Neural progenitor cell (in vitro differentiated cells): ENCODE measurements at regions not wholly inside any gene's neighbourhood (a gene's known extent, or its start where the extent isn't known, plus 50 kb on each side); places are given as distances from the start of the nearest gene placed in this dataset.

Experiments used
- DNase-seq: peaks from one replicate; pipeline ENCODE4 v3.0.0-alpha.2; 2016; ENCODE audit warnings: low spot score
- H2AFZ ChIP-seq: fragments of 200-600 bp; sonication (generic); replicated peaks from 2 replicates; pipeline ENCODE4 v1.6.1; 2016; ENCODE audit warnings: antibody characterized with exemption
- H3F3A ChIP-seq: fragments of 200-600 bp; sonication (generic); 2 replicates; pipeline ENCODE4 v1.6.1; 2016; ENCODE audit warnings: antibody characterized with exemption, low read depth
- H3K27ac ChIP-seq: fragments of 200-600 bp; sonication (generic); 2 replicates; pipeline ENCODE4 v1.5.1; 2016; ENCODE audit warnings: mild to moderate bottlenecking
- H3K27me3 ChIP-seq: fragments of 200-600 bp; sonication (generic); 2 replicates; pipeline ENCODE4 v1.6.1; 2016; ENCODE audit warnings: mild to moderate bottlenecking, moderate library complexity
- H3K36me3 ChIP-seq: fragments of 200-600 bp; sonication (generic); 2 replicates; pipeline ENCODE4 v1.5.1; 2016
- H3K4me1 ChIP-seq: fragments of 200-600 bp; sonication (generic); 2 replicates; pipeline ENCODE4 v1.6.1; 2016; ENCODE audit warnings: mixed run types
- H3K4me2 ChIP-seq: fragments of 200-600 bp; sonication (generic); 2 replicates; pipeline ENCODE4 v1.6.1; 2016
- H3K4me3 ChIP-seq: fragments of 200-600 bp; sonication (generic); 2 replicates; pipeline ENCODE4 v1.5.1; 2016
- H3K79me2 ChIP-seq: fragments of 200-600 bp; sonication (generic); 2 replicates; pipeline ENCODE4 v1.6.1; 2016; ENCODE audit warnings: low read depth
- H3K9ac ChIP-seq: fragments of 200-600 bp; sonication (generic); 2 replicates; pipeline ENCODE4 v1.6.1; 2016
- H3K9me3 ChIP-seq: fragments of 200-600 bp; sonication (generic); 2 replicates; pipeline ENCODE4 v1.5.1; 2016; ENCODE audit warnings: low read depth
- H4K20me1 ChIP-seq: fragments of 200-600 bp; sonication (generic); 2 replicates; pipeline ENCODE4 v1.6.1; 2016; ENCODE audit warnings: low read depth
- H3K27ac Mint-ChIP-seq: 3 replicates; pipeline ENCODE4 v1.8.0; 2021; ENCODE audit warnings: mixed read lengths
- H3K27me3 Mint-ChIP-seq: 2 replicates; pipeline ENCODE4 v1.8.0; 2022; ENCODE audit warnings: low read depth, mild to moderate bottlenecking, inconsistent platforms, moderate library complexity, mixed read lengths; ENCODE audit not compliant: insufficient read depth
- H3K36me3 Mint-ChIP-seq: 3 replicates; pipeline ENCODE4 v1.8.0; 2021; ENCODE audit warnings: mixed read lengths
- H3K4me1 Mint-ChIP-seq: 3 replicates; pipeline ENCODE4 v1.8.0; 2021; ENCODE audit warnings: mixed read lengths
- H3K4me3 Mint-ChIP-seq: 3 replicates; pipeline ENCODE4 v1.8.0; 2021; ENCODE audit warnings: mild to moderate bottlenecking, moderate library complexity, mixed read lengths
- H3K9me3 Mint-ChIP-seq: 3 replicates; pipeline ENCODE4 v1.8.0; 2020; ENCODE audit warnings: mixed read lengths
- EZH2 ChIP-seq: fragments of 200-600 bp; sonication (generic); IDR thresholded peaks from 2 replicates; pipeline ENCODE4 v1.6.1; 2017; ENCODE audit warnings: antibody characterized with exemption, mild to moderate bottlenecking, moderate library complexity
- EZH2phosphoT487 ChIP-seq: fragments of 200-600 bp; sonication (generic); IDR thresholded peaks from 2 replicates; pipeline ENCODE4 v1.6.1; 2017; ENCODE audit warnings: antibody characterized with exemption
- TF ChIP-seq, protein P1 (sequence below): fragments of 200-600 bp; sonication (generic); IDR thresholded peaks from 2 replicates; pipeline ENCODE4 v1.5.1; 2017; ENCODE audit warnings: antibody characterized with exemption, mild to moderate bottlenecking

- Histone ChIP-seq H3K36me3 (no peaks in the 10 kb centered on the region), H3K27me3 (no peaks in the 10 kb centered on the region), H3K4me3 (no peak overlapping the region), H2AFZ (no peak overlapping the region), H3K79me2 (no peaks in the 10 kb centered on the region), H4K20me1 (no peaks in the 10 kb centered on the region), H3K4me2 (no peak overlapping the region), H3K9ac (no peak overlapping the region), H3K4me1 (peaks cover 35% of the 10 kb centered on the region), H3K9me3 (no peaks in the 10 kb centered on the region), H3K27ac (no peak overlapping the region), H3F3A (peaks cover 20% of the 10 kb centered on the region)
- Mint-ChIP-seq H3K4me1 (peaks cover 58% of the 10 kb centered on the region), H3K27ac (peak overlapping the region; percentile 80), H3K27me3 (peaks cover 19% of the 10 kb centered on the region), H3K4me3 (no peak overlapping the region), H3K36me3 (no peaks in the 10 kb centered on the region), H3K9me3 (no peaks in the 10 kb centered on the region)
- DNase-seq, result no peak
- TF ChIP-seq EZH2phosphoT487, result no peak
- TF ChIP-seq, protein P1, sequence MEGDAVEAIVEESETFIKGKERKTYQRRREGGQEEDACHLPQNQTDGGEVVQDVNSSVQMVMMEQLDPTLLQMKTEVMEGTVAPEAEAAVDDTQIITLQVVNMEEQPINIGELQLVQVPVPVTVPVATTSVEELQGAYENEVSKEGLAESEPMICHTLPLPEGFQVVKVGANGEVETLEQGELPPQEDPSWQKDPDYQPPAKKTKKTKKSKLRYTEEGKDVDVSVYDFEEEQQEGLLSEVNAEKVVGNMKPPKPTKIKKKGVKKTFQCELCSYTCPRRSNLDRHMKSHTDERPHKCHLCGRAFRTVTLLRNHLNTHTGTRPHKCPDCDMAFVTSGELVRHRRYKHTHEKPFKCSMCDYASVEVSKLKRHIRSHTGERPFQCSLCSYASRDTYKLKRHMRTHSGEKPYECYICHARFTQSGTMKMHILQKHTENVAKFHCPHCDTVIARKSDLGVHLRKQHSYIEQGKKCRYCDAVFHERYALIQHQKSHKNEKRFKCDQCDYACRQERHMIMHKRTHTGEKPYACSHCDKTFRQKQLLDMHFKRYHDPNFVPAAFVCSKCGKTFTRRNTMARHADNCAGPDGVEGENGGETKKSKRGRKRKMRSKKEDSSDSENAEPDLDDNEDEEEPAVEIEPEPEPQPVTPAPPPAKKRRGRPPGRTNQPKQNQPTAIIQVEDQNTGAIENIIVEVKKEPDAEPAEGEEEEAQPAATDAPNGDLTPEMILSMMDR, result no peak
- no peak for TF ChIP-seq EZH2
Observed at GRCh38 chr2:43082111-43082894, 144.1 kb downstream of the ZFP36L2 start.

DNA sequence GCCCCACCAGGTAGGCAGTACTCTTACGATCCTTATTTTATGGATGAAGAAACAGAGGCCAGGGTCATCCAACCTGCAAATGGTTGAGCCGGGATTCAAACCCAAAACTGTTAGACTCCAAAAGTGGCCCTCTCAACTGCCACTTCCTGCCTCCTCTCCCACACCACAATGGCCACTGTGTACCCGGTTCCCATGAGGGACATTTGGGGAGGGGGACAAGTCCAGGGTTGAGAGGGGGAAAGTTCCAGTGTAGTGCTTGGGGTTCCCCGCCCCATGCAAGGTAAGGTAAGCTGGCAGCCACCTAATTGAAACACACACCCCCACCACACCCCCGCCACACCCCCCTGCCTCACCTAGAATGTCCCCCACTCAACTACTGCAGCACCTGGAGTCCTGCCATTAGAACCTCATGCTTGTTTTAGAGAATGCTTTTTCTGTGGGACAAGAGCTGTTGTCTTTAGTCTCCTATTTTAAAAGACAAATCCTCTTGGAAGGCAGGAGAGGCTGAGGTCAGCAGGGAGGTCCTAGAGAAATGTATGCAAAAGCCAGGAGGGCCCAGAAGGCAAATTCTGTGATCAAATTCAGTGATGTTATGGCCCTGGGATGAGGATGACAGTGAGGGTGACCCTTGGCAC lies 145.2 kb downstream of the ZFP36L2 start:
- H3K27me3 ChIP-seq, result no peaks in the 10 kb centered on the region
- H3K36me3 ChIP-seq, result no peaks in the 10 kb centered on the region
- H3K9me3 Mint-ChIP-seq, result no peaks in the 10 kb centered on the region
- H3K27ac ChIP-seq, result no peak overlapping the region
- H3F3A ChIP-seq, result peaks cover 20% of the 10 kb centered on the region
- no peak overlapping the region for H3K4me3 Mint-ChIP-seq
- DNase-seq, result no peak
- no peak overlapping the region for H2AFZ ChIP-seq
- H4K20me1 ChIP-seq, result no peaks in the 10 kb centered on the region
- H3K4me1 ChIP-seq, result peaks cover 30% of the 10 kb centered on the region
- no peaks in the 10 kb centered on the region for H3K79me2 ChIP-seq
- H3K4me1 Mint-ChIP-seq, result peaks cover 51% of the 10 kb centered on the region
- H3K27me3 Mint-ChIP-seq, result peaks cover 12% of the 10 kb centered on the region
- no peaks in the 10 kb centered on the region for H3K9me3 ChIP-seq
- no peaks in the 10 kb centered on the region for H3K36me3 Mint-ChIP-seq
- no peak overlapping the region for H3K4me2 ChIP-seq
- no peak overlapping the region for H3K9ac ChIP-seq
- H3K27ac Mint-ChIP-seq, result peak overlapping the region; percentile 72
- H3K4me3 ChIP-seq, result no peak overlapping the region
- TF ChIP-seq, protein P1, result no peak
- TF ChIP-seq EZH2, result no peak
- no peak for TF ChIP-seq EZH2phosphoT487

GRCh38 chr2:43080571-43081021 lies 145.8 kb downstream of the ZFP36L2 start:
- Histone ChIP-seq H3K9me3 (no peaks in the 10 kb centered on the region), H3K79me2 (no peaks in the 10 kb centered on the region), H3K4me3 (no peak overlapping the region), H3K4me1 (peaks cover 30% of the 10 kb centered on the region), H4K20me1 (no peaks in the 10 kb centered on the region), H2AFZ (no peak overlapping the region), H3F3A (peaks cover 20% of the 10 kb centered on the region), H3K27me3 (no peaks in the 10 kb centered on the region), H3K36me3 (no peaks in the 10 kb centered on the region), H3K4me2 (no peak overlapping the region), H3K9ac (no peak overlapping the region), H3K27ac (no peak overlapping the region)
- TF ChIP-seq EZH2 (no peak), EZH2phosphoT487 (no peak)
- TF ChIP-seq, protein P1, result no peak
- peaks cover 8% of the 10 kb centered on the region for H3K27me3 Mint-ChIP-seq
- H3K9me3 Mint-ChIP-seq, result no peaks in the 10 kb centered on the region
- H3K4me1 Mint-ChIP-seq, result peaks cover 44% of the 10 kb centered on the region
- peak overlapping the region; percentile 38 for H3K27ac Mint-ChIP-seq
- no peaks in the 10 kb centered on the region for H3K36me3 Mint-ChIP-seq
- no peak overlapping the region for H3K4me3 Mint-ChIP-seq
- DNase-seq, result no peak
